ENCODE measurements at regions not wholly inside any gene's neighbourhood (a gene's known extent, or its start where the extent isn't known, plus 50 kb on each side); places are given as distances from the start of the nearest gene placed in this dataset.

GRCh38 chr1:88509379-88509778, 174.7 kb upstream of the PKN2 start:
- TF ChIP-seq CTCF (IDR thresholded peaks at IDR 0.05; ENCODE audit: low read length) (no peak), EZH2 (IDR thresholded peaks at IDR 0.05; ENCODE audit: borderline replicate concordance, low read length) (no peak)

All from OCI-LY1 (cell line).